MM.1S (cell line): ENCODE measurements at regions not wholly inside any gene's neighbourhood (a gene's known extent, or its start where the extent isn't known, plus 50 kb on each side); places are given as distances from the start of the nearest gene placed in this dataset.

ENCODE experiments used
- DNase-seq: peaks from one replicate; pipeline ENCODE4 v3.0.0-alpha.2; 2015
- H2AFZ ChIP-seq: fragments of 300-600 bp; sonication (generic); 2 replicates; pipeline ENCODE4 v1.6.0; 2016; ENCODE audit warnings: antibody characterized with exemption, low read length
- H3F3A ChIP-seq: fragments of 300-600 bp; sonication (generic); 2 replicates; pipeline ENCODE4 v1.6.1; 2016; ENCODE audit warnings: mild to moderate bottlenecking, antibody characterized with exemption, low read length, moderate library complexity, mixed read lengths; ENCODE audit not compliant: insufficient read depth
- H3K27ac ChIP-seq: fragments of 300-600 bp; sonication (generic); 2 replicates; pipeline ENCODE4 v1.5.1; 2016; ENCODE audit warnings: mild to moderate bottlenecking, low read length
- H3K27me3 ChIP-seq: fragments of 300-600 bp; sonication (generic); replicated peaks from 2 replicates; pipeline ENCODE4 v1.6.0; 2016; ENCODE audit warnings: low read length; ENCODE audit not compliant: insufficient read depth
- H3K36me3 ChIP-seq: fragments of 300-600 bp; sonication (generic); replicated peaks from 2 replicates; pipeline ENCODE4 v1.6.1; 2016; ENCODE audit warnings: mild to moderate bottlenecking, low read length, mixed read lengths; ENCODE audit not compliant: insufficient read depth
- H3K4me1 ChIP-seq: fragments of 300-600 bp; sonication (generic); 2 replicates; pipeline ENCODE4 v1.6.1; 2016; ENCODE audit warnings: low read length, mixed read lengths
- H3K4me2 ChIP-seq: fragments of 300-600 bp; sonication (generic); 2 replicates; pipeline ENCODE4 v1.6.0; 2016; ENCODE audit warnings: low read depth, low read length
- H3K4me3 ChIP-seq: fragments of 300-600 bp; sonication (generic); 2 replicates; pipeline ENCODE4 v1.5.1; 2016; ENCODE audit warnings: low read length, mixed read lengths
- H3K79me2 ChIP-seq: fragments of 300-600 bp; sonication (generic); 2 replicates; pipeline ENCODE4 v1.6.1; 2016; ENCODE audit warnings: mixed run types, low read length, mixed read lengths
- H3K9ac ChIP-seq: fragments of 300-600 bp; sonication (generic); 2 replicates; pipeline ENCODE4 v1.6.1; 2016; ENCODE audit warnings: low read length, mixed read lengths
- H3K9me2 ChIP-seq: fragments of 300-600 bp; sonication (generic); replicated peaks from 2 replicates; pipeline ENCODE4 v1.6.1; 2016; ENCODE audit warnings: mild to moderate bottlenecking, low read length, mixed read lengths; ENCODE audit not compliant: insufficient read depth
- H3K9me3 ChIP-seq: fragments of 300-600 bp; sonication (generic); replicated peaks from 2 replicates; pipeline ENCODE4 v1.6.1; 2016; ENCODE audit warnings: mild to moderate bottlenecking, low read length, mixed read lengths; ENCODE audit not compliant: insufficient read depth
- H4K20me1 ChIP-seq: fragments of 300-600 bp; sonication (generic); 2 replicates; pipeline ENCODE4 v1.6.1; 2016; ENCODE audit warnings: mild to moderate bottlenecking, low read length, moderate library complexity, mixed read lengths; ENCODE audit not compliant: insufficient read depth
- EZH2 ChIP-seq: fragments of 300-600 bp; sonication (generic); optimal IDR thresholded peaks from 2 replicates; pipeline ENCODE3; 2017; ENCODE audit warnings: low read depth, mild to moderate bottlenecking, antibody characterized with exemption, low read length, mixed read lengths
- EZH2phosphoT487 ChIP-seq: fragments of 300-600 bp; sonication (generic); IDR thresholded peaks from 2 replicates; pipeline ENCODE4 v1.6.1; 2018; ENCODE audit warnings: antibody characterized with exemption, low read length
- TF ChIP-seq, protein P1 (sequence below): fragments of 300-600 bp; sonication (generic); IDR thresholded peaks from 2 replicates; pipeline ENCODE4 v1.5.1; 2016; ENCODE audit warnings: antibody characterized with exemption, low read length, mixed read lengths

DNA sequence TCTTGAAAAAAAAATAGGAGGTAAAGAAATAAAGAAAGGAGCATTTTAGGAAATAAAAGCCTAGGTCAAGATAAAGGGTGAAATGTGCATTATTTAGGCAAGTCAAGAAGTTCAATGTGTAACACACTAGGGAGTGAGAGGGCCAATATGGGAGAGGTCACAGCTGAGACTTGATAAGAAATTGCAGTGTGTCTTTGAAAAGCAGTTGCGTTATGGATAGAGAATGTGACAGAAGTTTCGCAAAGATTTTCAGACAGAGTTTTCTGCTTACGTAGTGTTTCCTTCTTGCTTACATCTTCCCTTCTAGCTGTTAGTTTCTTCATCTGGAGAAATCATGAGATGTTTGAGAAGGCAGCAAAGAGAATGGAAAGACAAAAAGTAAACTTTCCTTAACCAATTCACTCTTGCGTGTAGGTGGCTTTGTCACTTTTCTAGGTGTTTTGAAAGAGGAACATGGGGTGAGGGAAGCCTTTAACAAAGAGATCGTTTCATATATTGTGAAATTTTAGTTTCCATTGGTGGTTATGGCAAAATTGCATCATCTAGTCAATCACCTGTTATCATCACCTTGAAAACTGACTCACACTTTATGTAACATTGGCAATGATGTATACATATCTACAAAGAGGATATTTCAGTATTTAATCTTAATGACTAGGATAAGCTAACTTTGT is 975.5 kb downstream of the OLFM4 start:
- Histone ChIP-seq H3K9me2 (no peaks in the 10 kb centered on the region), H3K9ac (no peak overlapping the region), H3K4me2 (no peak overlapping the region), H3K9me3 (no peaks in the 10 kb centered on the region), H3K27me3 (no peaks in the 10 kb centered on the region), H4K20me1 (no peaks in the 10 kb centered on the region), H3K4me1 (no peaks in the 10 kb centered on the region), H3K79me2 (no peaks in the 10 kb centered on the region), H3K4me3 (no peak overlapping the region), H2AFZ (no peak overlapping the region), H3K36me3 (no peaks in the 10 kb centered on the region), H3F3A (no peaks in the 10 kb centered on the region), H3K27ac (no peak overlapping the region)
- DNase-seq, result no peak
- no peak for TF ChIP-seq EZH2
- TF ChIP-seq, protein P1, sequence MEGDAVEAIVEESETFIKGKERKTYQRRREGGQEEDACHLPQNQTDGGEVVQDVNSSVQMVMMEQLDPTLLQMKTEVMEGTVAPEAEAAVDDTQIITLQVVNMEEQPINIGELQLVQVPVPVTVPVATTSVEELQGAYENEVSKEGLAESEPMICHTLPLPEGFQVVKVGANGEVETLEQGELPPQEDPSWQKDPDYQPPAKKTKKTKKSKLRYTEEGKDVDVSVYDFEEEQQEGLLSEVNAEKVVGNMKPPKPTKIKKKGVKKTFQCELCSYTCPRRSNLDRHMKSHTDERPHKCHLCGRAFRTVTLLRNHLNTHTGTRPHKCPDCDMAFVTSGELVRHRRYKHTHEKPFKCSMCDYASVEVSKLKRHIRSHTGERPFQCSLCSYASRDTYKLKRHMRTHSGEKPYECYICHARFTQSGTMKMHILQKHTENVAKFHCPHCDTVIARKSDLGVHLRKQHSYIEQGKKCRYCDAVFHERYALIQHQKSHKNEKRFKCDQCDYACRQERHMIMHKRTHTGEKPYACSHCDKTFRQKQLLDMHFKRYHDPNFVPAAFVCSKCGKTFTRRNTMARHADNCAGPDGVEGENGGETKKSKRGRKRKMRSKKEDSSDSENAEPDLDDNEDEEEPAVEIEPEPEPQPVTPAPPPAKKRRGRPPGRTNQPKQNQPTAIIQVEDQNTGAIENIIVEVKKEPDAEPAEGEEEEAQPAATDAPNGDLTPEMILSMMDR, result no peak
- TF ChIP-seq EZH2phosphoT487, result no peak

DNA sequence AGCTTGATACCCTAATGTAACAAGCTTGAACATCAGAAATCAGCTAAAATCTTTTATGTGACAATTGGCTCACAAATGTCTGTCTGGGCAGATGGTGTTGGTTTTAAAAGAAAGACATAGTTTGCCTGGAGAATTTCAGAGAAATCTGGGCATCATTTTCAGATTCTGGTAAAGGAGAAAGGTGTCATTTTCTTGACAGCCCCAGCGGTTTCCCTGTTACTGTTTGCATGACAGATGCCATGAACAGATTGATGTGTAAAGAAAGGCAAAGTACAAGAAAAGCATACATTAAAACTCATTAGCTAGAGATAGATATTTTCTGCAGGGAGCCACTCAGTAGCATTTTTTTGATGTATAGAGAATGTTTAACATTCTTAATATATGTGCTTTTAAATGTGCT is 987.9 kb downstream of the OLFM4 start:
- H3K27ac ChIP-seq, result no peak overlapping the region
- H3K9me3 ChIP-seq, result no peaks in the 10 kb centered on the region
- no peak overlapping the region for H3K4me2 ChIP-seq
- TF ChIP-seq EZH2 (no peak), EZH2phosphoT487 (no peak)
- TF ChIP-seq, protein P1, result no peak
- H3F3A ChIP-seq, result no peaks in the 10 kb centered on the region
- H3K9ac ChIP-seq, result no peak overlapping the region
- H3K4me3 ChIP-seq, result no peak overlapping the region
- H3K36me3 ChIP-seq, result no peaks in the 10 kb centered on the region
- H2AFZ ChIP-seq, result no peak overlapping the region
- H3K27me3 ChIP-seq, result no peaks in the 10 kb centered on the region
- no peaks in the 10 kb centered on the region for H3K9me2 ChIP-seq
- H3K4me1 ChIP-seq, result no peaks in the 10 kb centered on the region
- H4K20me1 ChIP-seq, result no peaks in the 10 kb centered on the region
- no peaks in the 10 kb centered on the region for H3K79me2 ChIP-seq
- DNase-seq, result no peak

DNA sequence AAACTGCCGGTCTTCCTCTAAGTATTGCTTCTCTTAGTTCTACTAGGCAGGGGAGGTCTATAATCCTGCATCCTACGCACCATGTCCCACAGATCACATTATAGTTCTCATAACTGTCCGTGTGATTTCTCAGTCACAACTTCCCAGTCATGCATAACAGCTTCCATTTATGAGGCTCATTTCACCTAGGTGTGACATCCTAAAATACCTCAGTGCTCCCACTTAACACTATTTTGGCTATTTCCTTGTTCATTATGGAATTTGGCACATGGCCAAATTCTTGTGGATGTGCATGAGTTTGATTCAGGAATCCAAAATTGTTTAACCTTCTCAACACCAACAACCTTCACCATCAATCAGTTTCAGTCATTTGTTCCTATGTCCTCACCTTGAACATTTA is 989.9 kb downstream of the OLFM4 start:
- H3K9me2 ChIP-seq, result no peaks in the 10 kb centered on the region

More for the DNA sequence above, 989.9 kb downstream of the OLFM4 start:
- Histone ChIP-seq H3K4me2 (no peak overlapping the region), H3K4me3 (no peak overlapping the region), H3K27ac (no peak overlapping the region), H3K4me1 (no peaks in the 10 kb centered on the region), H3K9ac (no peak overlapping the region), H3K9me3 (no peaks in the 10 kb centered on the region), H4K20me1 (no peaks in the 10 kb centered on the region), H3K36me3 (no peaks in the 10 kb centered on the region), H2AFZ (no peak overlapping the region), H3K27me3 (no peaks in the 10 kb centered on the region), H3K79me2 (no peaks in the 10 kb centered on the region), H3F3A (no peaks in the 10 kb centered on the region)
- DNase-seq, result no peak
- TF ChIP-seq EZH2phosphoT487 (no peak), EZH2 (no peak)
- TF ChIP-seq, protein P1, result no peak
